Tibial artery (tissue), 4 donors: ENCODE measurements at regions not wholly inside any gene's neighbourhood (a gene's known extent, or its start where the extent isn't known, plus 50 kb on each side); places are given as distances from the start of the nearest gene placed in this dataset.

Experiments used
- DNase-seq, 2 donors: peaks; one replicate each; pipeline ENCODE4 v3.0.0-alpha.2; 2019
- H3K27ac ChIP-seq, 2 donors: fragments of 200-600 bp; sonication (generic) in 1 of 2; 1 replicate in 1 of 2; 2 replicates in 1 of 2; pipeline ENCODE4 v1.5.1; 2018 to 2019; ENCODE audit warnings: mild to moderate bottlenecking in 1 of 2
- H3K27me3 ChIP-seq, 2 donors: fragments of 200-600 bp; sonication (generic) in 1 of 2; one replicate each; pipeline versions ENCODE4 v1.5.1 to v1.6.0; 2016 to 2019
- H3K36me3 ChIP-seq, 3 donors: fragments of 200-600 bp; sonication (generic) in 2 of 3; one replicate each; pipeline ENCODE4 v1.5.1; 2016 to 2019; ENCODE audit warnings: mild to moderate bottlenecking in 2 of 3
- H3K4me1 ChIP-seq, 4 donors: fragments of 200-600 bp; sonication (generic) in 2 of 4; 1 replicate in 3 of 4; 2 replicates in 1 of 4; pipeline ENCODE4 v1.5.1; 2016 to 2019
- H3K4me3 ChIP-seq, 2 donors: fragments of 200-600 bp; sonication (generic) in 1 of 2; 1 replicate in 1 of 2; 2 replicates in 1 of 2; pipeline ENCODE4 v1.5.1; 2018 to 2019; ENCODE audit warnings: mild to moderate bottlenecking in 2 of 2
- H3K9me3 ChIP-seq, 3 donors: fragments of 200-600 bp; sonication (generic) in 1 of 3; one replicate each; pipeline ENCODE4 v1.5.1; 2016 to 2019
- CTCF ChIP-seq, 2 experiments: fragments of 200-600 bp in 1 of 2; fragments of 450-650 bp in 1 of 2; IDR thresholded peaks; one replicate each; pipeline ENCODE4 v1.5.1; 2017 to 2019; ENCODE audit warnings: antibody characterized with exemption in 2 of 2, mild to moderate bottlenecking in 1 of 2, moderate library complexity in 1 of 2
- intact Hi-C: fragments of 100-400 bp; cut with DNase I; formaldehyde crosslinking; loops from one replicate; pipeline ENCODE4 v1.15.0; 2023; ENCODE audit warnings: low total_unique reads

GRCh38 chr13:47420020-47420419 lies 523.2 kb upstream of the HTR2A start:
- Histone ChIP-seq H3K4me1 (no peaks in the 10 kb centered on the region), H3K27me3 (no peaks in the 10 kb centered on the region), H3K9me3 (no peaks in the 10 kb centered on the region), H3K27ac (no peak overlapping the region), H3K4me3 (no peak overlapping the region), H3K36me3 (no peaks in the 10 kb centered on the region)
- DNase-seq: no peak
- no peak for TF ChIP-seq CTCF (IDR thresholded peaks at IDR 0.05)
- intact Hi-C loops: no loop called here

- H3K4me3 ChIP-seq: no peak overlapping the region
- no peaks in the 10 kb centered on the region for H3K27me3 ChIP-seq
- no peaks in the 10 kb centered on the region for H3K36me3 ChIP-seq
- H3K27ac ChIP-seq: no peak overlapping the region
- DNase-seq: no peak
- intact Hi-C loops: no loop called here
- no peak for TF ChIP-seq CTCF (IDR thresholded peaks at IDR 0.05)
- H3K4me1 ChIP-seq: no peaks in the 10 kb centered on the region
- no peaks in the 10 kb centered on the region for H3K9me3 ChIP-seq
Measured at GRCh38 chr13:47418206-47418920, 521.5 kb upstream of the HTR2A start.

- Histone ChIP-seq H3K36me3 (no peaks in the 10 kb centered on the region), H3K27ac (no peak overlapping the region), H3K9me3 (no peaks in the 10 kb centered on the region), H3K4me3 (no peak overlapping the region), H3K27me3 (no peaks in the 10 kb centered on the region), H3K4me1 (no peaks in the 10 kb centered on the region)
- TF ChIP-seq CTCF (IDR thresholded peaks at IDR 0.05): no peak
- DNase-seq: no peak
- intact Hi-C loops: no loop called here
Measured at GRCh38 chr13:47417485-47417884, 520.6 kb upstream of the HTR2A start.

GRCh38 chr13:47415048-47415447 lies 518.2 kb upstream of the HTR2A start:
- H3K4me3 ChIP-seq: no peak overlapping the region
- intact Hi-C loops: no loop called here
- no peaks in the 10 kb centered on the region for H3K4me1 ChIP-seq
- TF ChIP-seq CTCF (IDR thresholded peaks at IDR 0.05): no peak
- H3K27me3 ChIP-seq: no peaks in the 10 kb centered on the region
- no peak overlapping the region for H3K27ac ChIP-seq
- H3K9me3 ChIP-seq: no peaks in the 10 kb centered on the region
- no peaks in the 10 kb centered on the region for H3K36me3 ChIP-seq
- DNase-seq: no peak

- intact Hi-C loops: no loop called here
- no peak for DNase-seq
- H3K27me3 ChIP-seq: no peaks in the 10 kb centered on the region
- TF ChIP-seq CTCF (IDR thresholded peaks at IDR 0.05): no peak
- no peaks in the 10 kb centered on the region for H3K9me3 ChIP-seq
- H3K4me1 ChIP-seq: no peaks in the 10 kb centered on the region
- H3K4me3 ChIP-seq: no peak overlapping the region
- H3K27ac ChIP-seq: no peak overlapping the region
- H3K36me3 ChIP-seq: no peaks in the 10 kb centered on the region
Measured at GRCh38 chr13:47413526-47413925, 516.7 kb upstream of the HTR2A start.

- DNase-seq: no peak
- Histone ChIP-seq H3K4me1 (no peaks in the 10 kb centered on the region), H3K27ac (no peak overlapping the region), H3K36me3 (no peaks in the 10 kb centered on the region), H3K4me3 (no peak overlapping the region), H3K27me3 (no peaks in the 10 kb centered on the region), H3K9me3 (no peaks in the 10 kb centered on the region)
- intact Hi-C loops: no loop called here
- no peak for TF ChIP-seq CTCF (IDR thresholded peaks at IDR 0.05)
Measured at GRCh38 chr13:47413112-47413511, 516.3 kb upstream of the HTR2A start.
